CD4-positive, alpha-beta T cell treated with Interferon gamma for 1 hour (primary cell): ENCODE measurements at regions not wholly inside any gene's neighbourhood (a gene's known extent, or its start where the extent isn't known, plus 50 kb on each side); places are given as distances from the start of the nearest gene placed in this dataset.
"Not testable (repeated sequence)": the region's sequence is repeated elsewhere in the genome, so short reads cannot be mapped to it uniquely, and the experiment has no call there.

Experiments used
- DNase-seq: peaks from one replicate; pipeline ENCODE4 v3.0.0-alpha.2; 2020

DNA sequence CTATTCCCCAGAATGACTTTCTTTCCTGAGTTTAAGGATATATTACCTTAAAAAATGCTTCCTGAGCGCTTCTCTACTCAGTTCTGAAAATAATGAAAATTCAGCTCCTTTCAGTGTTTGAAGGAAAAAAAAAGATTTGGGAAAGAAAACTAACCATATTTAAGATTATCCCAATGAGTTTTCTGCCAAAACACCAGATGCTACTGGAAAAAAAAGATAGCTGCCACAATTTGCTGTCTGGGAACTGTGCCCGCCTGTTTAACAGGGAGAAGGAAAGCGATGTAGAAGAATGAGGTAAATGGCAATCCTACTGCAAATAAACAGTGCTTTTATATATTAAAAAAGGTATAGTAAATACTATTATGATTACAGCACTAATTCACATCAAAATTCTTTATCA, 367.6 kb upstream of the PRICKLE1 start:
- DNase-seq = no peak

DNA sequence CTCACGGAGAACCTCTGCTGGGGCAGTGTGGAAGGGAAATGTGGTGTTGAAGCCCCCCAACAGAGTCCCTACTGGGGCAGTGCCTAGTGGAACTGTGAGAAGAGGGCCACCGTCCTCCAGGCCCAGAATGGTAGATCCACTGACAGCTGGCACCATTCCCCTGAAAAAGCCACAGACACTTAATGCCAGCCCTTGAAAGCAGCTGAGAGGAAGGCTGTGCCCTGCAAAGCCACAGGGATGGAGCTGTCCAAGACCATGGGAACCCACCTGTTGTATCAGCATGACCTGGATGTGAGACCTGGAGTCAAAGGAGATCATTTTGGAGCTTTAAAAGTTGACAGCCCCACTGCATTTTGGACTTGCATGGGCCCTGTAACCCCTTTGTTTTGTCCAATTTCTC, 363.5 kb upstream of the PRICKLE1 start:
- DNase-seq = no peak

DNA sequence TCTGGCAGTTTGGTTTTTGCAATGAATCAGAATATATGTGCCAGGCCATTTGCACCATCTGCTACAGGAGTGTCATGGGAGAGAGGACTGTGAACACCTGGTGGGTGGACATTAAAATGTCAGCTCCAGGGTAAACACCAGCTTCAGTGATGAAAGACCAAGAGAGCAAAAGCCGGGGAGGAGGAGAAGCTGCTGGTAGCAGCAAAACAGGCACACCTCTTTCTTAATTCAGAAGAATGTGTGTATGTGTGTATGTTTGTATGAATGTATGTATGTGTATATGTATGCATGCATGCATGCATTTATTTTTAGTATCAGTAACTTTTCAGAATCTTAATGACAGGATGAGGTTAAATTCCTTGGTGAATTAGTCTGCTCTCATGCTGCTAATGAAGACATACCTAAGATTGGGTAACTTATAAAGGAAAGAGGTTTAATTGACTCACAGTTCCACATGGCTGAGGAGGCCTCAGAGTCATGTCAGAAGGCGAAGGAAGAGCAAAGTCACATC, 357.4 kb upstream of the PRICKLE1 start:
- DNase-seq = no peak

GRCh38 chr12:42945927-42946326, 356.4 kb upstream of the PRICKLE1 start:
- DNase-seq = no peak

GRCh38 chr12:42944516-42944915, 355.0 kb upstream of the PRICKLE1 start:
- DNase-seq = no peak

GRCh38 chr12:42936991-42937390, 347.4 kb upstream of the PRICKLE1 start:
- DNase-seq = no peak

DNA sequence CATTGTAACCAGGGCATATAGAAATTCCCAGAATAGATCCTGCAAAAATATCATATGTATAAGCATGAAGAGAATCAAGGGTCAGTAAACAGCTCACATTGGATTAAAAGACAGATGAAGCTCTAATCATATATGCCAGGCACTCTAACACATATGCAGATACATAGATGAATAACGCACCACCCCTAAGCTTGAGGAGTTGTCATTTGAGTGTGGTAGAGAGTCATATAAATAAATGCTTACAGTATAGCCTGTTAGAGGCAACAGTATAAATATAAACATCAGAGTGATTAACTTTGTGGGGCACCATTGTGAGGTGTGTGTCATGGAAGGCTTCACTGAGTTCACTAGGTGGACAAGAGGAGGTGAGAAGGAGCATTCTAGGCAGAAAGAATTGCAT, 346.7 kb upstream of the PRICKLE1 start:
- DNase-seq = no peak

- no peak for DNase-seq
These were observed 346.2 kb upstream of the PRICKLE1 start for GRCh38 chr12:42935756-42936155.

DNA sequence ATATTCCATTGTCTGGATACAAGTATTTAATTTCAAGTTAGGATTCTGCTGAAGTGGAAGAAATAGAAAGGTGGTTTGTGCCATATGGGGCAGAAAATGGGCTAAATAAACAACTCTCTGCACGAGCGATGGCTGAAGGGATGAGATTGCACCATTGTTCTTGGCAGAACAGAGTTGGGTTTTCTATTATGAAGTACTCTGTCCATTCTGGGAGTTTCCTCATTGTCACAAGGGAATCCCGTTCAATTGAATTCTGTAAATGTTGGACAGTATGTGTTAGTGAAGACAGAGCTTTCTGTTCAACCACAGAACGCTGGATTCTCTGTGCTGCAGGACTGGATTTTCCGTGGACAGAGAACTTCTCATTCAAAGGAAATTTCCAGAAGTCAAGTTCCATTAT, 345.5 kb upstream of the PRICKLE1 start:
- no peak for DNase-seq

DNA sequence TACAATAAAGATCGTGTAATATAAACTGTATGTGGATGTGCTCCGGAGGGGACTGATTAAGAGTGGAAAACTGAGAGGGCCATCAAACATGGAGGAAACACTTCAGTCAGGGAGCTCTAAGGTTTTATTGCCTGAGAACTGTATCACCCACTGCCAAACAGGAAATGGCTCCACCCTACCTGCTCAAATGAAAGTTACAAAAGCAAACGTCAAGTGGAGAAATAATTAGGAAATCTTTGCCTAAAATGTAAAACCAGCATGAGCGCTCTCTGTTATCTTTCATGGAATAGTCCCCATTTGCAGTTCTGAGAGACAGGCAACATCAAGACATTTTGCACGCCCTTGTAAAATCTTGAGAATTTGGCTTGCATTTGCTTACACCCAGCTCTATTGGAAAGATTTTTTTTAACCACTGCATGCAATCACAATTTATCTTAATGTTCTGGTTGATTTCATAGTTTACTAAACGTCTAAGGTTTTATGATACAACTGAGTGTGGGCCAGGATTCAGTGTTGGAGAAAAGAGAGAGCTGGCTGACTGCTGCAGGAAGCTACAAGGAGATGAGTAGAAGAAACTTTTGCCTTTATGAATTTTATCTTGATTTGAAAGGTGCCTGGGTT, 344.0 kb upstream of the PRICKLE1 start:
- DNase-seq = no peak

- no peak for DNase-seq
These were observed 343.4 kb upstream of the PRICKLE1 start for GRCh38 chr12:42932936-42933335.

DNA sequence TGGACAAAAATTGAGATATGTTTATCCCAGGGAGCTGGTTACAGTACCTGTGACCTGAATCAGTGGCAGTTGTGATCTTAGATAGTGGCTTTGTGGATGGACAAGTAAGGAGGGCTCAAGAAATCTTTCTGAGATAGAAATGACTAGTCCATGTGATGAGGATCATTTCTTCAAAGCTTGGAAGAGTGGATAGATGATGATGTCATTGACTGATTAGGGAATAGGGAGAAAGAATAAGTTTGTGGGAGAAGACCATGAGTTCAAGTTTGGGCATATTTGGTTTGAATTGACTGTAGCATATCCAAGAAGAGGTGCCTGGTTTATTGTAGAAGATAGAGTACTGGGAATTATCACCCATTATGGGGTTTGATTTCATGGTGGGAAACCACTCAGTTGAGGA, 336.7 kb upstream of the PRICKLE1 start:
- DNase-seq = no peak

DNA sequence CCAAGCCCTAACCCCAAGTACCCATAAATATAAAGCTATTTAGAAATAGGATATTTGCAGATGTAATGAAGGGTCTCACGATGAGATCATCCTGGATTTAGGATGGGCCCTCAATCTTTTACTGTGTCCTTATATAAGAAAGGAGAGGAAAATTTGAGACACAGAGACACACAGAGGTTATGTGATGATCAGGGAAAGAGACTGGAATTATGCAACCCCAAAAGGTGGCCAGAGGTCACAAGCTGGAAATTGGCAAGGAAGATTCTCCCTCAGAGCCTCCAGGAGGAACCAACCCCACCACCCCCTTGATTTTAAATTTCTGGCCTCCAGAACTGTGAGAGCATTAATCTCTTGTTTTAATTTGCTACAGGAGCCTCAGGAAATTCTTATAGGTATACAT, 334.9 kb upstream of the PRICKLE1 start:
- DNase-seq = no peak

DNA sequence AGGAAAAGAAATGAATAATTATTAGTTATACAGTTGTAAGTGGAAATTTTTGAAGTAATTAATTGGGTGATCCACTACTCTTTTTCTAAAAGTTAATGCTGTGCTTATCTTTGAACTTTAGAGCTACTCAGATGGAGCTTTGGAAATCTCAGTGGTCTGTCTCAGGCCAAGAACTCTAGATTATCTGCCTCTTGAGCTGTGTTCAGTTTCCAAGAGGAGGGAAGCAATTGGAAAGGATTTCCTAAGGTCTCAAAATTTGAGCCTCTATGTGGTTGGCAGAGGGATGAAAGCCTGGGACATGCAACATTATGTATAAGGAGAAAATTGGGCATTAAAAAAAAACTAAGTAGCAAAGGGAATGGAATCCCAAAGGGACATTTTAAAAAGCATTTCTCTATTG, 334.0 kb upstream of the PRICKLE1 start:
- no peak for DNase-seq

DNA sequence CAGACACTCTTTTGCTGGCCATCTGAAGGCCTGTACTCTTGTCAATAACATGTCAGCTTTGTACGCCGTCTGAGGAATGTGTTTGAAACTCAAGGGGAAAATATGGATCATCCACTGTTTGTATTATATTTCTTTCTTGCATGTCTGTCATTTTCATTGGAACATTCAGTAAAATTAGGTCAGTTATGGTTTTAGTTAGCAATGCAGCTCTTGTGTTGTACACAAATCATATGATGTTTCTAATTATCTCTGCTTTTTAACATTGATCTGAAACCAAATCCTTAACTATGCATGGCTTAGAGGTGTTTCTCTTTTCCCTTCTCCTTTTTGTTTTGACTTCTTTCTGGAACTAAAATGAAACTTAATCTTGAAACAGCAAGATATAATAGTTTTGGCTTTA, 333.6 kb upstream of the PRICKLE1 start:
- DNase-seq = no peak

DNA sequence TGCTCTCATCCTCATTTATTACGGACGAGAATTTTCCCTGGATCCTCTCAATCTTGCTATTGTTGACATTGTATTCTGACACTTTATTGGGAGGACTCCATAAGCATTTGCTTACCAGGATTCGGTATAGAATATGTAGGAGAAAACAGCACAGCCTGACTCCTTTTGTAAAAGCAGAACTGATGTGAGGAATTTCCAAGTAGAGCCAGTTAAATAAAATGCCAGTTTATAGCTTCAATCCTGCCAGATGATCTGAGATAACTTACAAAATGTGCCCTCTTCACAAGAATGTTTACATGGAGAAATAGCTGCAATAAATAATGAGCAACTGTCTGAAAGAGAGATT, 332.9 kb upstream of the PRICKLE1 start:
- no peak for DNase-seq

DNA sequence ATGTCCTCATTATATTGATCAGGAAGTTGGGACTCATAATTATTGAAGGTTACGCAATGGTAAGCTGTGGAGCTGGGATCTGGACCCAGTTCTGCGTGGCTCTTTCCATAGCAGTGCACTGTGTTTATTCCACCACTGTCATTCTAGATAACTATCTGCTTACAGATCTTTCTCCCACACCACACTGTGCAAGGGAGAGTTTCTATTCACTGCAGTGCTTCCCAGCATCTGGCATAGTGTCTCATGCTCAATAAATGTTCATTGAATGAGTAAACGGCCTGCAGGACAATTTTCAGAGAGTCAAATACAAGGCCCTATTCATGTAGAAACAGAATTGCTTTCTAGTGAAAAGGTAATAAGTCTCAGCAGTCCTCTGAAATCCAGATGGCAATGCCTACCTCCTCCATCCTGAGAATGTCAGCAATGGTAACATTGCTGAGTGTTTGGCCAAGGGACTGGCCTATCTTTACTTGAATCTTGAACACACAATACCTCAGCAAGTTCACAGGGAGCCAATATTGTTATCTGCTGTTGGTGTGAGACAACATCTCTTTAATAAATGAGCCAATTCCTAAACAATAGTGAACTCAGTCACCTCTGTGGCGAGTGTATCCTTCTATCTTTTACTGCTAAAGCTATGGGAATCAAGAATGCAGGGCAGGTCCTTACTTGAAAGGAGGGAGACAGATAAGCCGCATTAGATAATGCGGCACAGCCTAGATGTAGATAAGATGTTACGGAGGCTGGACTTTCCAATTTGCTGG, 332.4 kb upstream of the PRICKLE1 start:
- DNase-seq = no peak

DNA sequence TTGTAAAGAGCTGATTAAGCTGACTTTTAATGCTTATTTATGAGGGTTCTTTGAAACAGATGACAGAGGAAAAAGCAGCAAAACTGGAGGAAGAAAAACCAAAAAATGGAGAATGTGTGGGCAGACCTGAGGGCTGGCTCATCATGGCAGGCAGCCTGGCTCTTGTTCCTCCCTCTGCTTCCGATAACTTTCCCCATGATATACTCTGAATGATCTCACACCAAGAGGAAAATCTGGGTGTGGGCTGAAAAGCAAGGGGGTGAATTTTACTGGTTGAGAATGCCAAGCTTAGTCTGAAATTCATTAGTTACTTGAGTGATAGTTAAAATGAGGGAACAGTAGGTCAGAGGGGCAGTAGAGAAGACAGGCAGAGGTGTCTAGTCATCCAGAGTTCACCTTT, 330.1 kb upstream of the PRICKLE1 start:
- DNase-seq = no peak

GRCh38 chr12:42918443-42918842, 328.9 kb upstream of the PRICKLE1 start:
- DNase-seq = no peak

DNA sequence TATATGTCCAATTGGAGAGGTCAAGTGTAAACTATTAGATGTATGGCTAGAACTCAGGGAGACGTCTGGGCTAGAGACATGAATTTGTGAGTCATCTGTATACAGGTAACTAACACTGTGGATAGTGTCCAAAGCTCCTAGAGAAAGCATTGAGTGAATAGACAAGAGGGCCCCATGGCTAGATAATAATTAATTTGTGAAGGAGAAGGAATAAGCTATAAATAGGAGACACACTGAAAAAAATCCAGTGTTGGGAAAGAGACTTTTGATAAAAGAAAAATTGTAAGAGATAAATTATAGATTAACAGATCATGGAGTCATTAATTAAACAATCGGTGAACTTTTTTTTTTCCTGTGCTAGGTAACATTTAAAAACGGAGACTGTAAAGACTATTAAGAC, 326.6 kb upstream of the PRICKLE1 start:
- no peak for DNase-seq

GRCh38 chr12:42915426-42915825, 325.9 kb upstream of the PRICKLE1 start:
- no peak for DNase-seq

GRCh38 chr12:42912367-42912766, 322.8 kb upstream of the PRICKLE1 start:
- no peak for DNase-seq

DNA sequence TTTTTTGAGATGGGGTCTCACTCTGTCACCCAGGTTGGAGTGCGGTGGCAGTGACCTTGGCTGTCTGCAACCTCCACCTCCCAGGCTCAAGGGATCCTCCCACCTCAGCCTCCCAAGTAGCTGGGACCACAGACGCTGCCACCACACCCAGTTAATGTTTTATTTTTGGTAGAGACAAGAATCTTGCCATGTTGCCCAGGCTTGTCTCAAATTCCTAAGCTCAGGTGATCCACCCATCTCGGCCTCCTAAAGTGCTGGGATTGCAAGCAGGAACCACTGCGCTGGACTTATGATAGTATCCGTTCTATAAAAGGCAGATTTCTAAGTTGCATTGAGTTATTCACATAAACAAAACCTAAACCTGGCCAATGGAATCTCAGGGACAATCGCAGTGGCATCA, 321.1 kb upstream of the PRICKLE1 start:
- DNase-seq = no peak

- DNase-seq = no peak
These were observed 319.2 kb upstream of the PRICKLE1 start for GRCh38 chr12:42908712-42909111.

- DNase-seq = not testable (repeated sequence)
These were observed 317.3 kb upstream of the PRICKLE1 start for GRCh38 chr12:42906801-42907200.
